Adrenal gland (tissue), 9 donors: ENCODE measurements at regions not wholly inside any gene's neighbourhood (a gene's known extent, or its start where the extent isn't known, plus 50 kb on each side); places are given as distances from the start of the nearest gene placed in this dataset.

Experiments used
- DNase-seq, 7 donors: peaks; one replicate each; pipeline ENCODE4 v3.0.0-alpha.2; 2019 to 2020
- H3K27ac ChIP-seq, 5 donors: fragments of 200-600 bp; sonication (generic) in 4 of 5; 1 replicate in 3 of 5; 2 replicates in 2 of 5; pipeline versions ENCODE4 v1.5.1 to v1.8.0; 2016 to 2020; ENCODE audit warnings: mild to moderate bottlenecking in 1 of 5
- H3K27me3 ChIP-seq: fragments of 200-600 bp; 2 replicates; pipeline ENCODE4 v1.8.0; 2021
- H3K36me3 ChIP-seq, 2 donors: fragments of 200-600 bp; replicated peaks in 1 of 2; 1 replicate in 1 of 2; 2 replicates in 1 of 2; pipeline versions ENCODE4 v1.5.1 to v1.8.0; 2018 to 2022
- H3K4me1 ChIP-seq, 2 donors: fragments of 200-600 bp; replicated peaks in 1 of 2; 1 replicate in 1 of 2; 2 replicates in 1 of 2; pipeline versions ENCODE4 v1.5.1 to v1.8.0; 2018 to 2021
- H3K4me3 ChIP-seq, 4 donors: fragments of 200-600 bp; sonication (generic) in 3 of 4; one replicate each; pipeline ENCODE4 v1.5.1; 2016 to 2018
- H3K9me3 ChIP-seq, 3 donors: fragments of 200-600 bp; sonication (generic) in 1 of 3; replicated peaks in 1 of 3; 1 replicate in 2 of 3; 2 replicates in 1 of 3; pipeline versions ENCODE4 v1.5.1 to v1.8.0; 2016 to 2021
- CTCF ChIP-seq, 6 experiments: fragments of 450-650 bp in 4 of 6; fragments of 200-600 bp in 2 of 6; sonication (generic) in 1 of 6; IDR thresholded peaks; 1 replicate in 5 of 6; 2 replicates in 1 of 6; pipeline versions ENCODE4 v1.5.1 to v1.8.0; 2016 to 2021; ENCODE audit warnings: antibody characterized with exemption in 6 of 6, mild to moderate bottlenecking in 2 of 6, moderate library complexity in 1 of 6
- POLR2A ChIP-seq, 2 donors: fragments of 450-650 bp; IDR thresholded peaks; one replicate each; pipeline ENCODE4 v1.6.1; 2017; ENCODE audit warnings: antibody characterized with exemption in 2 of 2, mild to moderate bottlenecking in 2 of 2, moderate library complexity in 1 of 2
- WGBS, 4 donors: extraction: QIAGEN DNeasy Blood & Tissue Kit in 2 of 4; methylation state at CpG; one replicate each; pipeline versions ENCODE4 v1.1.5 to v1.1.7; 2013 to 2017; 5-methylcytosine and 5-hydroxymethylcytosine counted together
- intact Hi-C, 2 donors: fragments of 100-400 bp; cut with DNase I; formaldehyde crosslinking; loops; one replicate each; pipeline versions ENCODE4 v1.14.1 to v1.15.0; 2022 to 2023
- donor health status: healthy with polysubstance abuse.
- donor health status: Bipolar disorder and iron deficiency.
- donor health status: DM: yes; HTN: yes; CAD: no.
- donor health status: DM: no; HTN: no; CAD: no.
- donor health status: DM: no; HTN: no; CAD: no.

GRCh38 chr12:24408305-24408704 is 458.8 kb upstream of the SOX5 start:
- Histone ChIP-seq H3K9me3 (no peaks in the 10 kb centered on the region), H3K36me3 (no peaks in the 10 kb centered on the region), H3K27ac (no peak overlapping the region), H3K4me1 (no peaks in the 10 kb centered on the region), H3K27me3 (no peaks in the 10 kb centered on the region), H3K4me3 (no peak overlapping the region)
- no peak for DNase-seq
- WGBS, 4 donors: 76 to 81% (median 81%) methylated on average over 5 of the region's 5 CpGs
- TF ChIP-seq CTCF (IDR thresholded peaks at IDR 0.05) (no peak), POLR2A (IDR thresholded peaks at IDR 0.05) (no peak)
- intact Hi-C loops: no loop called here

GRCh38 chr12:24407884-24408283 is 458.4 kb upstream of the SOX5 start:
- no peak overlapping the region for H3K27ac ChIP-seq
- H3K9me3 ChIP-seq: no peaks in the 10 kb centered on the region
- intact Hi-C loops: no loop called here
- no peaks in the 10 kb centered on the region for H3K4me1 ChIP-seq
- H3K36me3 ChIP-seq: no peaks in the 10 kb centered on the region
- 77 to 85% (median 78%) methylated on average over 7 of the region's 7 CpGs for WGBS, 4 donors
- H3K4me3 ChIP-seq: no peak overlapping the region
- no peak for DNase-seq
- TF ChIP-seq CTCF (IDR thresholded peaks at IDR 0.05): no peak
- TF ChIP-seq POLR2A (IDR thresholded peaks at IDR 0.05): no peak
- H3K27me3 ChIP-seq: no peaks in the 10 kb centered on the region

- no peaks in the 10 kb centered on the region for H3K36me3 ChIP-seq
- TF ChIP-seq POLR2A (IDR thresholded peaks at IDR 0.05) (no peak), CTCF (IDR thresholded peaks at IDR 0.05) (no peak)
- no peaks in the 10 kb centered on the region for H3K27me3 ChIP-seq
- H3K4me1 ChIP-seq: no peaks in the 10 kb centered on the region
- no peak overlapping the region for H3K27ac ChIP-seq
- intact Hi-C loops: no loop called here
- DNase-seq: no peak
- no peaks in the 10 kb centered on the region for H3K9me3 ChIP-seq
- 77 to 82% (median 81%) methylated on average over 6 of the region's 6 CpGs for WGBS, 4 donors
- H3K4me3 ChIP-seq: no peak overlapping the region
Observed at GRCh38 chr12:24404086-24404815, 454.8 kb upstream of the SOX5 start.

- WGBS, 4 donors: 67 to 85% (median 69%) methylated on average over 1 of the region's 1 CpG
- H3K9me3 ChIP-seq: no peaks in the 10 kb centered on the region
- no peaks in the 10 kb centered on the region for H3K4me1 ChIP-seq
- H3K27me3 ChIP-seq: no peaks in the 10 kb centered on the region
- H3K27ac ChIP-seq: no peak overlapping the region
- TF ChIP-seq CTCF (IDR thresholded peaks at IDR 0.05) (no peak), POLR2A (IDR thresholded peaks at IDR 0.05) (no peak)
- intact Hi-C loops: no loop called here
- DNase-seq: no peak
- H3K36me3 ChIP-seq: no peaks in the 10 kb centered on the region
- H3K4me3 ChIP-seq: no peak overlapping the region
Observed at GRCh38 chr12:24400533-24400932, 451.1 kb upstream of the SOX5 start.
